Esophagus muscularis mucosa (tissue), 3 donors: ENCODE measurements at regions not wholly inside any gene's neighbourhood (a gene's known extent, or its start where the extent isn't known, plus 50 kb on each side); places are given as distances from the start of the nearest gene placed in this dataset.

Experiments
- CTCF ChIP-seq, 3 experiments: fragments of 200-600 bp in 2 of 3; fragments of 450-650 bp in 1 of 3; sonication (generic) in 2 of 3; IDR thresholded peaks; one replicate each; pipeline ENCODE4 v1.5.1; 2017 to 2019; ENCODE audit warnings: antibody characterized with exemption in 3 of 3, mild to moderate bottlenecking in 2 of 3, moderate library complexity in 1 of 3
- POLR2A ChIP-seq: fragments of 450-650 bp; IDR thresholded peaks from one replicate; pipeline ENCODE4 v1.6.1; 2017; ENCODE audit warnings: antibody characterized with exemption, moderate library complexity, mild to moderate bottlenecking, low read depth

GRCh38 chr1:172726740-172727139 is 67.8 kb downstream of the FASLG start:
- TF ChIP-seq POLR2A (no peak), CTCF (IDR thresholded peaks at IDR 0.05) (no peak)
